MM.1S (cell line): ENCODE measurements at regions not wholly inside any gene's neighbourhood (a gene's known extent, or its start where the extent isn't known, plus 50 kb on each side); places are given as distances from the start of the nearest gene placed in this dataset.

Experiments used
- CTCF ChIP-seq: fragments of 300-600 bp; sonication (generic); IDR thresholded peaks from 2 replicates; pipeline ENCODE4 v1.5.1; 2016; ENCODE audit warnings: antibody characterized with exemption, low read length, mixed read lengths
- EZH2 ChIP-seq: fragments of 300-600 bp; sonication (generic); optimal IDR thresholded peaks from 2 replicates; pipeline ENCODE3; 2017; ENCODE audit warnings: low read depth, mild to moderate bottlenecking, antibody characterized with exemption, low read length, mixed read lengths

- no peak for TF ChIP-seq CTCF
- no peak for TF ChIP-seq EZH2
These were observed 74.2 kb downstream of the ZNF621 start for GRCh38 chr3:40598962-40599361.
